OCI-LY1 (cell line): ENCODE measurements at regions not wholly inside any gene's neighbourhood (a gene's known extent, or its start where the extent isn't known, plus 50 kb on each side); places are given as distances from the start of the nearest gene placed in this dataset.

Experiments
- H2AFZ ChIP-seq: fragments of 200-600 bp; sonication (generic), shearing (Covaris generic); 2 replicates; pipeline ENCODE4 v1.6.0; 2014; ENCODE audit warnings: antibody characterized with exemption, mild to moderate bottlenecking, low read length
- H3F3A ChIP-seq: fragments of 200-600 bp; sonication (generic), shearing (Covaris generic); 2 replicates; pipeline ENCODE4 v1.6.0; 2014; ENCODE audit warnings: mild to moderate bottlenecking, antibody characterized with exemption, low read length, moderate library complexity; ENCODE audit not compliant: insufficient read depth
- H3K27ac ChIP-seq: fragments of 200-600 bp; sonication (generic); 2 replicates; pipeline ENCODE4 v1.5.1; 2014; ENCODE audit warnings: low read length, mixed run types, mild to moderate bottlenecking, low read depth; ENCODE audit not compliant: poor library complexity, severe bottlenecking
- H3K27me3 ChIP-seq: fragments of 200-600 bp; sonication (generic); 2 replicates; pipeline ENCODE4 v1.6.0; 2014; ENCODE audit warnings: antibody characterized with exemption, mild to moderate bottlenecking, low read length, moderate library complexity; ENCODE audit not compliant: insufficient read depth
- H3K36me3 ChIP-seq: fragments of 200-600 bp; sonication (generic); 2 replicates; pipeline ENCODE4 v1.6.1; 2014; ENCODE audit warnings: mild to moderate bottlenecking, antibody characterized with exemption, low read length, moderate library complexity, mixed read lengths; ENCODE audit not compliant: insufficient read depth
- H3K4me1 ChIP-seq: fragments of 200-600 bp; sonication (generic); 2 replicates; pipeline ENCODE4 v1.5.1; 2014; ENCODE audit warnings: mild to moderate bottlenecking, low read length, moderate library complexity; ENCODE audit not compliant: insufficient read depth, severe bottlenecking
- H3K4me2 ChIP-seq: fragments of 200-600 bp; sonication (generic), shearing (Covaris generic); 2 replicates; pipeline ENCODE4 v1.6.1; 2014; ENCODE audit warnings: low read length
- H3K4me3 ChIP-seq: fragments of 200-600 bp; sonication (generic); 2 replicates; pipeline ENCODE4 v1.5.1; 2014; ENCODE audit warnings: low read length, low read depth, mild to moderate bottlenecking, mixed read lengths; ENCODE audit not compliant: poor library complexity, severe bottlenecking
- H3K79me2 ChIP-seq: fragments of 200-600 bp; shearing (Covaris generic); 2 replicates; pipeline ENCODE4 v1.6.1; 2016; ENCODE audit warnings: mixed run types, low read length, mixed read lengths; ENCODE audit not compliant: insufficient read depth
- H3K9ac ChIP-seq: fragments of 200-600 bp; sonication (generic), shearing (Covaris generic); 2 replicates; pipeline ENCODE4 v1.6.1; 2014; ENCODE audit warnings: mild to moderate bottlenecking, low read length, mixed read lengths
- H3K9me2 ChIP-seq: fragments of 200-600 bp; sonication (generic), shearing (Covaris generic); 2 replicates; pipeline ENCODE4 v1.6.1; 2014; ENCODE audit warnings: low read depth, mild to moderate bottlenecking, low read length, mixed read lengths
- H3K9me3 ChIP-seq: fragments of 200-600 bp; shearing (Covaris generic); 2 replicates; pipeline ENCODE4 v1.6.1; 2014; ENCODE audit warnings: low read length, mixed read lengths
- H4K20me1 ChIP-seq: fragments of 200-600 bp; sonication (generic), shearing (Covaris generic); 2 replicates; pipeline ENCODE4 v1.6.0; 2016; ENCODE audit warnings: mild to moderate bottlenecking, low read length; ENCODE audit not compliant: insufficient read depth
- CTCF ChIP-seq: fragments of 200-600 bp; sonication (generic), shearing (Covaris generic); IDR thresholded peaks from 2 replicates; pipeline ENCODE4 v1.5.1; 2017; ENCODE audit warnings: mild to moderate bottlenecking, antibody characterized with exemption, low read length, moderate library complexity, mixed read lengths
- EZH2 ChIP-seq: fragments of 200-600 bp; sonication (generic), shearing (Covaris generic); IDR thresholded peaks from 2 replicates; pipeline ENCODE4 v1.8.0; 2017; ENCODE audit warnings: borderline replicate concordance, mixed run types, mild to moderate bottlenecking, antibody characterized with exemption, low read length, moderate library complexity, mixed read lengths

- Histone ChIP-seq H3K79me2 (no peaks in the 10 kb centered on the region), H2AFZ (no peak overlapping the region), H3K27ac (no peak overlapping the region), H3K9me2 (no peaks in the 10 kb centered on the region), H3K9me3 (no peaks in the 10 kb centered on the region), H3K4me2 (no peak overlapping the region), H3K27me3 (no peaks in the 10 kb centered on the region), H3K4me3 (no peak overlapping the region), H3K4me1 (no peaks in the 10 kb centered on the region), H3K36me3 (no peaks in the 10 kb centered on the region), H3K9ac (no peak overlapping the region), H4K20me1 (no peaks in the 10 kb centered on the region), H3F3A (no peaks in the 10 kb centered on the region)
- TF ChIP-seq CTCF (no peak), EZH2 (no peak)
Observed at GRCh38 chr3:24628523-24629258, 134.0 kb upstream of the THRB start.

- H3K27me3 ChIP-seq, result no peaks in the 10 kb centered on the region
- no peaks in the 10 kb centered on the region for H3K36me3 ChIP-seq
- H3K4me2 ChIP-seq, result no peak overlapping the region
- no peak overlapping the region for H3K4me3 ChIP-seq
- H3K9ac ChIP-seq, result no peak overlapping the region
- no peak overlapping the region for H3K27ac ChIP-seq
- no peaks in the 10 kb centered on the region for H3K9me3 ChIP-seq
- no peaks in the 10 kb centered on the region for H4K20me1 ChIP-seq
- H3K79me2 ChIP-seq, result no peaks in the 10 kb centered on the region
- no peaks in the 10 kb centered on the region for H3F3A ChIP-seq
- H3K9me2 ChIP-seq, result no peaks in the 10 kb centered on the region
- H3K4me1 ChIP-seq, result no peaks in the 10 kb centered on the region
- no peak for TF ChIP-seq EZH2
- no peak for TF ChIP-seq CTCF
- no peak overlapping the region for H2AFZ ChIP-seq
Observed at GRCh38 chr3:24631481-24631880, 136.8 kb upstream of the THRB start.

- Histone ChIP-seq H3K27ac (no peak overlapping the region), H3K4me3 (no peak overlapping the region), H3K9me3 (no peaks in the 10 kb centered on the region), H3K27me3 (no peaks in the 10 kb centered on the region), H3K4me2 (no peak overlapping the region), H3F3A (no peaks in the 10 kb centered on the region), H3K9ac (no peak overlapping the region), H4K20me1 (no peaks in the 10 kb centered on the region), H3K79me2 (no peaks in the 10 kb centered on the region), H3K36me3 (no peaks in the 10 kb centered on the region), H2AFZ (no peak overlapping the region), H3K4me1 (no peaks in the 10 kb centered on the region), H3K9me2 (no peaks in the 10 kb centered on the region)
- TF ChIP-seq EZH2 (no peak), CTCF (no peak)
Observed at GRCh38 chr3:24639061-24639460, 144.4 kb upstream of the THRB start.
